Liver (tissue), 8 donors: ENCODE measurements at regions not wholly inside any gene's neighbourhood (a gene's known extent, or its start where the extent isn't known, plus 50 kb on each side); places are given as distances from the start of the nearest gene placed in this dataset.

ENCODE experiments used
- DNase-seq: peaks from one replicate; pipeline ENCODE4 v3.0.0-alpha.2; 2017; ENCODE audit warnings: low spot score
- H3K27ac ChIP-seq, 2 donors: one replicate each; pipeline ENCODE4 v1.7.0; 2013; ENCODE audit warnings: inconsistent platforms in 2 of 2, low read length in 2 of 2, control low read depth in 1 of 2, low read depth in 1 of 2, mild to moderate bottlenecking in 1 of 2
- H3K27me3 ChIP-seq, 4 donors: one replicate each; pipeline versions ENCODE4 v1.6.1 to v1.7.0; 2013; ENCODE audit warnings: low read length in 3 of 4, inconsistent platforms in 1 of 4, mild to moderate bottlenecking in 1 of 4, moderate library complexity in 1 of 4; ENCODE audit not compliant: control insufficient read depth in 4 of 4, insufficient read depth in 4 of 4
- H3K36me3 ChIP-seq, 4 donors: one replicate each; pipeline versions ENCODE4 v1.6.1 to v1.7.0; 2013; ENCODE audit warnings: low read length in 3 of 4, mild to moderate bottlenecking in 3 of 4, low read depth in 1 of 4, moderate library complexity in 1 of 4; ENCODE audit not compliant: control insufficient read depth in 4 of 4, insufficient read depth in 3 of 4
- H3K4me1 ChIP-seq, 4 donors: one replicate each; pipeline versions ENCODE4 v1.6.1 to v1.7.0; 2013; ENCODE audit warnings: low read length in 3 of 4, mild to moderate bottlenecking in 3 of 4, moderate library complexity in 1 of 4; ENCODE audit not compliant: control insufficient read depth in 4 of 4, insufficient read depth in 4 of 4
- H3K4me3 ChIP-seq, 3 donors: one replicate each; pipeline versions ENCODE4 v1.6.1 to v1.7.0; 2013; ENCODE audit warnings: low read length in 3 of 3, control low read depth in 1 of 3, low read depth in 1 of 3, mild to moderate bottlenecking in 1 of 3
- H3K9ac ChIP-seq, 2 donors: one replicate each; pipeline ENCODE4 v1.7.0; 2013; ENCODE audit warnings: low read length in 2 of 2, mild to moderate bottlenecking in 2 of 2, moderate library complexity in 2 of 2, control low read depth in 1 of 2, low read depth in 1 of 2
- H3K9me3 ChIP-seq, 4 donors: one replicate each; pipeline versions ENCODE4 v1.6.1 to v1.7.0; 2013; ENCODE audit warnings: low read length in 3 of 4; ENCODE audit not compliant: control insufficient read depth in 4 of 4
- EGR1 ChIP-seq, 2 donors: IDR thresholded peaks; 2 replicates each; pipeline ENCODE4 v1.6.1; 2016 to 2018; ENCODE audit warnings: antibody characterized with exemption in 2 of 2, low read depth in 2 of 2
- FOXA1 ChIP-seq: IDR thresholded peaks from 2 replicates; pipeline ENCODE4 v1.6.1; 2016; ENCODE audit warnings: antibody characterized with exemption
- FOXA2 ChIP-seq: IDR thresholded peaks from 2 replicates; pipeline ENCODE4 v1.6.1; 2016; ENCODE audit warnings: antibody characterized with exemption
- GABPA ChIP-seq, 2 donors: IDR thresholded peaks in 1 of 2; conservative IDR thresholded peaks in 1 of 2; 2 replicates each; pipeline ENCODE4 v1.6.1; 2016; ENCODE audit warnings: antibody characterized with exemption in 2 of 2, mild to moderate bottlenecking in 1 of 2, moderate library complexity in 1 of 2
- HNF4A ChIP-seq, 2 donors: conservative IDR thresholded peaks; 2 replicates each; pipeline ENCODE4 v1.6.1; 2016; ENCODE audit warnings: antibody characterized with exemption in 2 of 2, mild to moderate bottlenecking in 2 of 2
- HNF4G ChIP-seq: IDR thresholded peaks from 2 replicates; pipeline ENCODE4 v1.6.1; 2016; ENCODE audit warnings: antibody characterized with exemption
- JUND ChIP-seq, 2 donors: IDR thresholded peaks; 2 replicates each; pipeline ENCODE4 v1.6.1; 2016; ENCODE audit warnings: antibody characterized with exemption in 2 of 2
- MAX ChIP-seq: IDR thresholded peaks from 2 replicates; pipeline ENCODE4 v1.6.1; 2016; ENCODE audit warnings: antibody characterized with exemption
- NR2F2 ChIP-seq: IDR thresholded peaks from 2 replicates; pipeline ENCODE4 v1.6.1; 2016; ENCODE audit warnings: antibody characterized with exemption
- RAD21 ChIP-seq, 2 donors: IDR thresholded peaks; 2 replicates each; pipeline ENCODE4 v1.6.1; 2016; ENCODE audit warnings: antibody characterized with exemption in 2 of 2, mild to moderate bottlenecking in 2 of 2
- RXRA ChIP-seq, 2 donors: IDR thresholded peaks; 2 replicates each; pipeline ENCODE4 v1.6.1; 2017 to 2018; ENCODE audit warnings: antibody characterized with exemption in 2 of 2, mild to moderate bottlenecking in 1 of 2
- SP1 ChIP-seq: IDR thresholded peaks from 2 replicates; pipeline ENCODE4 v1.6.1; 2018; ENCODE audit warnings: antibody characterized with exemption, mild to moderate bottlenecking
- TAF1 ChIP-seq: conservative IDR thresholded peaks from 2 replicates; pipeline ENCODE4 v1.6.1; 2016; ENCODE audit warnings: antibody characterized with exemption, mild to moderate bottlenecking
- YY1 ChIP-seq: IDR thresholded peaks from 2 replicates; pipeline ENCODE4 v1.6.1; 2016; ENCODE audit warnings: antibody characterized with exemption, mild to moderate bottlenecking
- WGBS: extraction: QIAGEN DNeasy Blood & Tissue Kit; methylation state at CpG from one replicate; pipeline ENCODE4 v1.1.7; 2013; 5-methylcytosine and 5-hydroxymethylcytosine counted together
- TF ChIP-seq, protein P1 (sequence below): fragments of 150-350 bp; IDR thresholded peaks from 2 replicates; pipeline ENCODE4 v1.5.1; 2017; ENCODE audit warnings: improper control_type of control experiment, low read depth, low read length; ENCODE audit not compliant: missing input control
- TF ChIP-seq, protein P2 (sequence below): IDR thresholded peaks from 2 replicates; pipeline ENCODE4 v1.6.1; 2016; ENCODE audit warnings: antibody characterized with exemption
- TF ChIP-seq, protein P3 (sequence below): IDR thresholded peaks from 2 replicates; pipeline ENCODE4 v1.6.1; 2016; ENCODE audit warnings: antibody characterized with exemption, mild to moderate bottlenecking
- donor health status: healthy.
- donor health status: healthy.
- donor health status: healthy.
- donor health status: healthy.
- donor health status: healthy.

GRCh38 chr5:121175986-121176385 is 675.7 kb upstream of the FTMT start:
- Histone ChIP-seq H3K9ac (no peak overlapping the region), H3K9me3 (no peaks in the 10 kb centered on the region), H3K27me3 (no peaks in the 10 kb centered on the region), H3K4me3 (no peak overlapping the region), H3K36me3 (no peaks in the 10 kb centered on the region), H3K4me1 (no peaks in the 10 kb centered on the region), H3K27ac (no peak overlapping the region)
- DNase-seq = no peak
- WGBS = 75% methylated on average over 3 of the region's 3 CpGs
- TF ChIP-seq NR2F2 (no peak), HNF4A (conservative IDR thresholded peaks at IDR 0.05) (no peak), RAD21 (IDR thresholded peaks at IDR 0.05) (no peak), HNF4G (no peak), TAF1 (no peak), EGR1 (IDR thresholded peaks at IDR 0.05; ENCODE audit: low read depth in 2 of 2) (no peak), RXRA (IDR thresholded peaks at IDR 0.05) (no peak), SP1 (no peak), FOXA1 (no peak), GABPA (IDR thresholded peaks at IDR 0.05 in 1 of 2, conservative IDR thresholded peaks at IDR 0.05 in 1 of 2) (no peak)
- TF ChIP-seq, protein P1, sequence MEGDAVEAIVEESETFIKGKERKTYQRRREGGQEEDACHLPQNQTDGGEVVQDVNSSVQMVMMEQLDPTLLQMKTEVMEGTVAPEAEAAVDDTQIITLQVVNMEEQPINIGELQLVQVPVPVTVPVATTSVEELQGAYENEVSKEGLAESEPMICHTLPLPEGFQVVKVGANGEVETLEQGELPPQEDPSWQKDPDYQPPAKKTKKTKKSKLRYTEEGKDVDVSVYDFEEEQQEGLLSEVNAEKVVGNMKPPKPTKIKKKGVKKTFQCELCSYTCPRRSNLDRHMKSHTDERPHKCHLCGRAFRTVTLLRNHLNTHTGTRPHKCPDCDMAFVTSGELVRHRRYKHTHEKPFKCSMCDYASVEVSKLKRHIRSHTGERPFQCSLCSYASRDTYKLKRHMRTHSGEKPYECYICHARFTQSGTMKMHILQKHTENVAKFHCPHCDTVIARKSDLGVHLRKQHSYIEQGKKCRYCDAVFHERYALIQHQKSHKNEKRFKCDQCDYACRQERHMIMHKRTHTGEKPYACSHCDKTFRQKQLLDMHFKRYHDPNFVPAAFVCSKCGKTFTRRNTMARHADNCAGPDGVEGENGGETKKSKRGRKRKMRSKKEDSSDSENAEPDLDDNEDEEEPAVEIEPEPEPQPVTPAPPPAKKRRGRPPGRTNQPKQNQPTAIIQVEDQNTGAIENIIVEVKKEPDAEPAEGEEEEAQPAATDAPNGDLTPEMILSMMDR = no peak
- TF ChIP-seq, protein P2, sequence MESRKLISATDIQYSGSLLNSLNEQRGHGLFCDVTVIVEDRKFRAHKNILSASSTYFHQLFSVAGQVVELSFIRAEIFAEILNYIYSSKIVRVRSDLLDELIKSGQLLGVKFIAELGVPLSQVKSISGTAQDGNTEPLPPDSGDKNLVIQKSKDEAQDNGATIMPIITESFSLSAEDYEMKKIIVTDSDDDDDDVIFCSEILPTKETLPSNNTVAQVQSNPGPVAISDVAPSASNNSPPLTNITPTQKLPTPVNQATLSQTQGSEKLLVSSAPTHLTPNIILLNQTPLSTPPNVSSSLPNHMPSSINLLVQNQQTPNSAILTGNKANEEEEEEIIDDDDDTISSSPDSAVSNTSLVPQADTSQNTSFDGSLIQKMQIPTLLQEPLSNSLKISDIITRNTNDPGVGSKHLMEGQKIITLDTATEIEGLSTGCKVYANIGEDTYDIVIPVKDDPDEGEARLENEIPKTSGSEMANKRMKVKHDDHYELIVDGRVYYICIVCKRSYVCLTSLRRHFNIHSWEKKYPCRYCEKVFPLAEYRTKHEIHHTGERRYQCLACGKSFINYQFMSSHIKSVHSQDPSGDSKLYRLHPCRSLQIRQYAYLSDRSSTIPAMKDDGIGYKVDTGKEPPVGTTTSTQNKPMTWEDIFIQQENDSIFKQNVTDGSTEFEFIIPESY = no peak
- TF ChIP-seq, protein P3, sequence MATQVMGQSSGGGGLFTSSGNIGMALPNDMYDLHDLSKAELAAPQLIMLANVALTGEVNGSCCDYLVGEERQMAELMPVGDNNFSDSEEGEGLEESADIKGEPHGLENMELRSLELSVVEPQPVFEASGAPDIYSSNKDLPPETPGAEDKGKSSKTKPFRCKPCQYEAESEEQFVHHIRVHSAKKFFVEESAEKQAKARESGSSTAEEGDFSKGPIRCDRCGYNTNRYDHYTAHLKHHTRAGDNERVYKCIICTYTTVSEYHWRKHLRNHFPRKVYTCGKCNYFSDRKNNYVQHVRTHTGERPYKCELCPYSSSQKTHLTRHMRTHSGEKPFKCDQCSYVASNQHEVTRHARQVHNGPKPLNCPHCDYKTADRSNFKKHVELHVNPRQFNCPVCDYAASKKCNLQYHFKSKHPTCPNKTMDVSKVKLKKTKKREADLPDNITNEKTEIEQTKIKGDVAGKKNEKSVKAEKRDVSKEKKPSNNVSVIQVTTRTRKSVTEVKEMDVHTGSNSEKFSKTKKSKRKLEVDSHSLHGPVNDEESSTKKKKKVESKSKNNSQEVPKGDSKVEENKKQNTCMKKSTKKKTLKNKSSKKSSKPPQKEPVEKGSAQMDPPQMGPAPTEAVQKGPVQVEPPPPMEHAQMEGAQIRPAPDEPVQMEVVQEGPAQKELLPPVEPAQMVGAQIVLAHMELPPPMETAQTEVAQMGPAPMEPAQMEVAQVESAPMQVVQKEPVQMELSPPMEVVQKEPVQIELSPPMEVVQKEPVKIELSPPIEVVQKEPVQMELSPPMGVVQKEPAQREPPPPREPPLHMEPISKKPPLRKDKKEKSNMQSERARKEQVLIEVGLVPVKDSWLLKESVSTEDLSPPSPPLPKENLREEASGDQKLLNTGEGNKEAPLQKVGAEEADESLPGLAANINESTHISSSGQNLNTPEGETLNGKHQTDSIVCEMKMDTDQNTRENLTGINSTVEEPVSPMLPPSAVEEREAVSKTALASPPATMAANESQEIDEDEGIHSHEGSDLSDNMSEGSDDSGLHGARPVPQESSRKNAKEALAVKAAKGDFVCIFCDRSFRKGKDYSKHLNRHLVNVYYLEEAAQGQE = no peak

- H3K36me3 ChIP-seq = no peaks in the 10 kb centered on the region
- TF ChIP-seq HNF4A (conservative IDR thresholded peaks at IDR 0.05) (no peak), YY1 (no peak), MAX (no peak), FOXA2 (no peak), RXRA (IDR thresholded peaks at IDR 0.05) (no peak), JUND (IDR thresholded peaks at IDR 0.05) (no peak), GABPA (IDR thresholded peaks at IDR 0.05 in 1 of 2, conservative IDR thresholded peaks at IDR 0.05 in 1 of 2) (no peak)
- TF ChIP-seq, protein P3 = no peak
- TF ChIP-seq, protein P1 = no peak
- H3K27ac ChIP-seq = no peak overlapping the region
- 60% methylated on average over 6 of the region's 6 CpGs for WGBS
- H3K9ac ChIP-seq = no peak overlapping the region
- no peak for DNase-seq
- peaks cover 0 to 4% (median 0%) of the 10 kb centered on the region in 4 donors for H3K27me3 ChIP-seq
- no peaks in the 10 kb centered on the region for H3K9me3 ChIP-seq
- H3K4me3 ChIP-seq = no peak overlapping the region
- H3K4me1 ChIP-seq = no peaks in the 10 kb centered on the region
Measured at GRCh38 chr5:121182788-121183490, 668.7 kb upstream of the FTMT start.
